IPS DF 4.7 (cell line): ENCODE measurements at regions not wholly inside any gene's neighbourhood (a gene's known extent, or its start where the extent isn't known, plus 50 kb on each side); places are given as distances from the start of the nearest gene placed in this dataset.
"Not testable (repeated sequence)": the region's sequence is repeated elsewhere in the genome, so short reads cannot be mapped to it uniquely, and the experiment has no call there.

ENCODE experiments used
- DNase-seq: peaks from one replicate; pipeline ENCODE4 v3.0.0-alpha.2; 2013; ENCODE audit warnings: low spot score; ENCODE audit errors: extremely low read depth

DNA sequence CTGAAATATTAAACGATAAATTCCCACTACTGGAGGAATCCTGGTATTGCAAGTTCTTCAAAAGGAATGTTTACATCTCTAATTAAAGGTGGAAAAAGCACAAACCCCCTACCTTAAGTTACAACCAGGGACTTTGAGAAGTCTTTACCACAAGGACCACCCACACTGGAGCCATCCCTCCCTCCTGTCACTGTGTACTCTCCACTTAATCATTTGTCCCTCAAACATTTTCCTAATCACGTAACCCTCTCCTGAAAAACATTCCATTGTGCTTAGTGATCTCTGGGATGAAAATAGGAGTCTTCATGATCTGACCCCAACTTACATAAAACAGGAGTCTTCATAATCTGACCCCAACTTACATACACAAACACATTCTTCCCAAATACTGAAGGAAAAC is 85.7 kb downstream of the SUCLG1 start:
- DNase-seq: no peak

DNA sequence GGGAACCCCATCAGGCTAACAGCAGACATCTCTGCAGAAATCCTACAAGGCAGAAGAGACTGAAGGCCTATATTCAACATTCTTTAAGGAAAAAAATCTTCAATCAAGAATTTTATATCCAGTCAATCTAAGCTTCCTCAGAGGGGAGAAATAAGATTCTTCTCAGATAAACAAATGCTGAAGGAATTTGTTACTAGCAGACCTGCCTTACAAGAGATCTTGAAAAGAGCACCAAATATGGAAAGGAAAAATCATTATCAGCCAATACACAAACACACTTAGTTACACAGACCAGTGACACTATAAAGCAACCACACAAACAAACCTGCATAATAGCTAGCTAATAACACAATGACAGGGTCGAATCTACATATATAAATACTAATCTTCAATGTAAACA is 96.5 kb downstream of the SUCLG1 start:
- DNase-seq: no peak

DNA sequence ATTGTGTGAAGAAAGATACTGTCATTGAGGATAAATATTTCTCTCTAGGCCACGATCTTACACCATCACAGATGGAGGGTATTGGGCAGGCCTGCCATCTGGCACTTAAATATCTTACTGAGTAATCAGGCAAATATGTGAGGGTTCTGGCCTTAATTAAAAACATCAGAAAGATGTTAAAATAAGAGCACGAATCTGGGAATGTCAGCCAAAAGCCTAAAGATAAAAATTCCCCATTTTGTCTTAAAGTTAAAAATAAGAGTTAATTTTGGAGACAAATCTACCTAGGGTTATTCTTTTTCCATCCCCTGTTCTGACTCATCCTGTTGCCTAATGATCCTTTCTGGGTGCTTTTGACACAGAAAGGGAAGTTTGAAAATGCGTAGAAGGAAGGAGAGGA is 121.0 kb downstream of the SUCLG1 start:
- DNase-seq: no peak

DNA sequence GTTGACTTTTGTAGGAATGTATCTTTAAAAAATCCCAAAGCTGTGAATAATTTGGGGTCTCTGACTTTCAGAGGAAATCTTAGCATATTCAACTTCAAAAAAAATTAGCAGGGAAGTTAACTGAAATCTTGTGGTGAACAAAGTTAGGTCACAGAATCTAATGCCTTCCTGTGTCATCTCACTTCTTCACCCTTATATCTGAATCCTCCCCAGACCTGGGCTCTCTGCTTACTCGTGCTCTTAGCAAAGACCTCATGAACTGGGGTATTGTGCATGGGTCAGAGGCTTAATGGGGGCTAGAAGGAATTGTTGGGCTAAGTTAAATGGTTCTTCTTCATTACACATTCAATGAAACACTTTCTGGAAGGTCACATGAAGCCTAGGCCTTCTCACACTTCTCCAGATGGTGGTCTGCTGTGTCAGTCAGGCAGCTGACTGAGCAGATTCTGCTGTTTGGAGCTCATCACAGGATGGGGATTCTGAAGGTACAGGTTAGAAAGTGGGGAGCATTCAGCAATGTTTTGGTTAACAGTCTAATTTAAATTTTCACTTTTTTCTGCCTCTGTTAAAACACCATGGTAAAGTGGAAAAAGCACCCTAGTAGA is 131.3 kb downstream of the SUCLG1 start:
- no peak for DNase-seq

DNA sequence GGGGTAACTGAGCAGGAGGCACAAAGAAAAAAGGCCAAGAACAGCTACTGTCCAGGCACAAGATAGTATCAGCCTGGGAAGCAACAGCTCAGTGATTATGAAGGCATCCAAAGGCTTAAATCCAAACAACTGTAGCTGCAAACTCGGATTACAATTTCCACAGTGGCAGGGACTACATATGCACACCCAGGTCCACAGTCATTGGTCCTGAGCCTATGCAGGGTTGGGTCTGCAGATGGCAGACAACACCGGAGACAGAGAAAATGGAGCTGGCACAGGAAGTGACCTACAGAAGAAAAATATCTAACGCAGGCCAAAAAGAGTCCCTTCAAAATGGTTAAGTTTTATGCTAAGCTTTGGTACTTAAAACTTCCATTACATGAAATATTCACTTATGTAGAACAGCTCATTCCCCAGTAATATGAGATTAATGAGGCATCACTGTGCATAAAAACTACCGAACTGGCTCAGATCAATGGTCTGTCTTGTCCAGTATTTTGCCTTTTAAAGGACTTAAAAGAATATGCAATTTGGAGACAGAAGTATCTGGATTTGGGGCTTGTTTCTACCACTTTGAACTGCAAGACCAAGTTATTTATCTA is 132.1 kb downstream of the SUCLG1 start:
- DNase-seq: no peak

DNA sequence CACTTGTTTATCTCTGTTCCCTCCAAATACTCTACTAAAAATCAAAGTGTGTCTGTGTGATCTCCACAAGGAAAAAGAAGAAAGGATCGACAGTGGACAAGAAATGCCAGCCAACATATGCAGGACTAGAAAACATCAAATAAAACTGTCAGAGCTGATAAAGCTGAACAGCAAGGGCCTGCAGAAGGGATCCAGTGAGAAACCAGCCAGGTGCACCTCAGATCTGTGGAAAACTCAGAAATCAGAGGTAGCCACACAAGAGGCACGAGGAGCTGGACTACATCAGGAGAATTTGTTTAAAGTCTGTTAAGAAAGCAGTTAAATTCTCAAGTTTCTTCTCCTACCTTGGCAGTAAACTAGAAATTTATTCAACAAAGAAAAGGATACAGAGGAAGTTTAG is 135.2 kb downstream of the SUCLG1 start:
- DNase-seq: no peak

DNA sequence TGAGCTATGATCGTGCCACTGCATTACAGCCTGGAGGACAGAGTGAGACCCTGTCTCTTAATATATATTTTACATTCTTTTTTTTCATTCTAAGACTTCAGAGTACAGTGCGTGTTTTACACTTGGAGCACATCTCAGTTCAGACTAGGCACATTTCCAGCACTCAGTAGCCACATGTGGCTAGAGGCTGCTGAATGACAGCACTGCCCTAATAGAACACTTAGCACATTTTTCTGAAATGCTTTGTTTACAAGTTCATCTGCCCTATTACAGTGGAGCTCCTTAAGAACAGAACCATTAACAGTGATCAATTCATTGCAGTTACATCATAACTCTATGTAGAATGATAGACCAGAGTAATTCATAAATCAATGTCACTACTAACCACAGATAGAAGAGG is 138.1 kb downstream of the SUCLG1 start:
- DNase-seq: no peak

DNA sequence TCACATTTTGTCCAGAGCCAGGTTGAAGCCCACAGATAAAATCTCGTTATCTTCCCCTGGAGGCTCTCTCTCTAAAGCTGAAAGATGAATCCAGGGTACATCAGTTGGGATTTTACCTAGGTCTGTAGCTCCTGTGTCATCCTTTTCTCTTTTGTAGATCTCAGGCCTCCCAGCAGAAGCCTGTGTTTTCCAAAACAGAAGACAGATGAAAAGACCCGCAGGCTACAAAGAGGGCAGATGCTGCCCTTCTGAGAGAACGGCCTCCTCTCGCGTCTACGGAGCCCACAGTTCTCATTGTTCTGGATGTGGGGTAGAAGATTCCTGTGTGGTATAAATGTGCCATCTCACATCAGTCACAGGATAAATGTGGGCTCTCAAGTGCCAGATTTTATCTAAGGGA is 139.5 kb downstream of the SUCLG1 start:
- no peak for DNase-seq

DNA sequence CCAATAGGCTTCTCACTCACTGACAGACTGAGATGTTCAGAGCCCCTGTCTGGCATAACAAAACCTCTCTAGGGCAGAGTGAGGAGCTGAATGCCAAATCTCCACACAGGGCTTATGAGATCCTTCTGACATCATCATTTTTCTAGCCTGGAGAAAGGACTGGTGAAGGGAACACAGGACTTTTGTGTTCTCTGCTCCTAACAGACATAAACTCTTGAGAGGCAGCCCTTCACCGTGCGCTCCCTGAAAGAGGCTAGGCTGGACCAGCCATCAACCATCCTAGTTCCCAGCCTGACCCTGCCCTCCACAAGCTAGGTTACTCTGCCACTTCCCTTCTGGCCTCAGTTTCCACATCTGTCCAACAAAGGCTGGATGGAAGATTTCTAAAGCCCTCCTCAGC is 141.9 kb downstream of the SUCLG1 start:
- DNase-seq: no peak

DNA sequence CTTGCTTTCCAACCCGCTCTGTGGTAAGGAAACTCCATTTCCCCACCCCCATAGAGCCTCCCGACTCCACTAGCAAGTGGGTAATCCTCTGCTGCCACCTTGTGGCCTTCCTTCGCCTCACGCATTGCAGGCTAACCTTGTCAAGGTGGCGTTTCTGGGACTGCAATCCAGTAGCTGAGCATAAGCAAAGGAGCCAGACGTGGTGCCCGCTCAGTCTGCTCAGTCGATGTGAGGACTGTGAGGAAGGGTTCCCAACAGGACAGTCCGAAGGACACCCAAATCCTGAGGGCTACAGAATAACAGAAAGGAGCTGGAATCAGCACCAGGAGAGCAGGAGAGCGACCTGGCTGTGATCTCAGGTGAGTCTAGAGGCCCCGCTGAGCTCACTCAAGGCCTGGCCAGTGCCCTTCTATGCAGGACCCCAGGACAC is 144.2 kb downstream of the SUCLG1 start:
- peak; percentile 74 for DNase-seq

DNA sequence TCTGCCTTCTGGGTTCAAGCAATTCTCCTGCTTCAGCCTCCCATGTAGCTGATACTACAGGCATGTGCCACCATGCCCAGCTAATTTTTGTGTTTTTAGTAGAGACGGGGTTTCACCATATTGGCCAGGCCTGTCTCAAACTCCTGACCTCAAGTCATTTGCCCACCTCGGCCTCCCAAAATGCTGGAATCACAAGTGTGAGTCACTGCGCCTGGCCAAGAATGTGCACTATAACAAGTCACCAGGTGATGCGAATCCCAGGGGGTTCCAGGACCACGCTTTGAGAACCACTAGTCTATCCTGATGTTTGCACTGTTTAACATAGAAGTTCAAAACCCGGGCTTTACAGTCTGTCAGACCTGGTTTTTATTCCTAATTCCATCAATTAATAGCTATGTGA is 144.8 kb downstream of the SUCLG1 start:
- no peak for DNase-seq

DNA sequence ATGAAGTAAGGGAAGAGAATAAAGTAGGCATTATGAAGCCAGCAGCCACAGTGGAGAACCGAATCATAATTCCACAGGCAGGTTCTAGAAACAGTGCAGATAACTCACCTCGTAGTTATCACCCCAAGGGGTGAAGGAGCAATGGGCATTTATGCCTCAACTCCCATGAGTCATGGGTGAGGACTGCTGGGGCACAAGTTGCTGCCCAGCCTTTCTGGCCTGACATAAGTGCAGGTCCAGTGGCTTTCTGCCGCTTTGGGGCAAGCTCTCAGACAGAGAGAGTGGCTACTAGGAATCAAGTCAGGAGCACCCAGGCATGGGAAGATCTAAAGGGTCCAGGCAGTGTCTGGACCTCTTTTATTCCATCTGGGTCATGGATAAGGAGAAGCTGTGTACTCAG is 149.8 kb downstream of the SUCLG1 start:
- no peak for DNase-seq

DNA sequence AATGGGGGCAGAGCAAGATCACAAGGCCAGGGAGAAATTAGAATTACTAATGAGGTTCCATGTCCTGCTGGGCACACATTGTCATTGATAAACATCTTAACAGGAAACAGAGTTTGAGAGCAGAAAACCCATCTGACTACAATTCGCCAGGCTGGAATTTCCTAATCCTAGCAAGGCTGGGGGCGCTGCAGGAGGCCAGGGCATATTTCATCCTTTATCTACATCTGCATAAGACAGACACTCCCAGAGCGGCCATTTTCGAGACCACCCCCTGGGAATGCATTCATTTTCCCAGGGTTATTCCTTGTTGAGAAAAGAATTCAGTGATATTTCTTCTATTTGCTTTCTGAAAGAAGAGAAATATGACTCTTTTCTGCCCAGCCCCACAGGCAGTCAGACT is 152.7 kb downstream of the SUCLG1 start:
- no peak for DNase-seq

DNA sequence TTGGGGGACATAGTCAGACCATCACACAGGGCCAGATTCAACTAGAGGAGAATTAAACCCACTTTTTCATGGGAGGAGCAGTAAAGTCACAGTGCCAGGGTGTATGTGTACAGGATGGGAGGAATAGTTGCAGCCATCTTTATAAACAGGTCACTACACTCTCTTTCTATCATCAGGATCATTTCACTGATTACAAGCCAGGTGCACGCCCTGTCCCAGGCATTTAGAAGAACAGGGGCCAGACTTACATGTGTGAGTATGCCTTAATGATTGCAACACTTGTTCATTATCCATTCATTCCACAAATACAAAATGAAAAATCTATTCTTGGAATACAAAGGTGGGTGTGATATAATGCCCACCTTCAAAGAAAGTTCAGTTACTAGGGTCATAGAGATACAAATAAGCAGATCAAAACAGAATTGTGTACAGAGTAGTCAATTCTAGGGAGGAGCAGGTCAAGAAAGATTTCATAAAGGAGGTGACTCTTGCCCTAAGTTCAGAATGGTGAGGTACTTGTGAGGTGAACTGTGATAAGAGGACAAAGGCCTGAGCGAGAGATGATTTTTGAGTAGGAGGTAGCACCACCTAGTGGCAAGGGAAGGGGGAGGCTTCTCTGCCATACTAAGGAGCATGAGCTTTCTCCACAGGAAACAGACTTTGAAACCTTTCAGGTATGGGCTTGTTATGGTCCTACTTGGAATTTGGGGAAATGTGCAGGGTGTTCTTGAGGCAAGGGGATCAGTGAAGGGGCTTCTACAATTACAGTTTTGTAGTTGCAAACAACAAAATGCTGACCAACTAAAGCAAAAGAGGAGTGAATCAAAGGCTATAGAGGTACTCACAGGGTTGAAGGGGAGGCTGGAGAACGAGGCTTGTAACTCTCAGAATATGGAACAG is 156.3 kb downstream of the SUCLG1 start:
- DNase-seq: peak; percentile 49

DNA sequence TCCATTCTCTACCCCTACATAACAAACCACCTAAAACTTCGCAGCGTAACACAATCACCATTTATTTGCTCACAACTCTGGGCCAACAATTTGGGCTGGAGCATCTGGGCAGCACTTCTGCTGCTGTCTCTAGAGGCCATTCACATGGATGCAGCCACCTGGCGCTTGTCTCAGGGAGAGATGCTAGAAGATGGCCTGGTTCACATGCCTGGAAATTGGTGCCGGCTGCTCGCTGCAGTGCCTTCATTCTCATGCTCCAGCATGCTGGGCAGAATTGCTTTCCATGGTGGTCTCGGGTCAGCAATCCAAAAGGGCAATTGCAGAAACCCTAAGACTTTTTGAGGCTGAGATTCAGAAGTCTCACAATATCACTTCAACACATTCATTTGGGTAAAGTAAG is 157.4 kb downstream of the SUCLG1 start:
- no peak for DNase-seq

DNA sequence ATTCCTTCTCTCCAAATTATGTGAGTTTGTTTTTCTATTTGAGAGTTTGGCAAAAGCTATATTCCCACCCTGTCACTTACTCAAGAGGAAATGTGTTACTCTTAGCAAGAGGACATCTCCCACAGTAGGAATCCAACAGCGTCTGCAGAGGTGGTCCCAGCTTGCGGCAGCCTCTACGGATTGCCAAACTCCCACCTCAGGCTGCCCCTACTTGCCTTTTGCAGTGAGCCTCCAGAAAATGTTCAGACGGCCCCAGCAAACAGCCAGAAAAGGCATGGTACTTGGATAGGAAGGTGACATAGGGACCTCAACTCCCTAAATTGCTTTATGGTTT is 158.4 kb downstream of the SUCLG1 start:
- no peak for DNase-seq

DNA sequence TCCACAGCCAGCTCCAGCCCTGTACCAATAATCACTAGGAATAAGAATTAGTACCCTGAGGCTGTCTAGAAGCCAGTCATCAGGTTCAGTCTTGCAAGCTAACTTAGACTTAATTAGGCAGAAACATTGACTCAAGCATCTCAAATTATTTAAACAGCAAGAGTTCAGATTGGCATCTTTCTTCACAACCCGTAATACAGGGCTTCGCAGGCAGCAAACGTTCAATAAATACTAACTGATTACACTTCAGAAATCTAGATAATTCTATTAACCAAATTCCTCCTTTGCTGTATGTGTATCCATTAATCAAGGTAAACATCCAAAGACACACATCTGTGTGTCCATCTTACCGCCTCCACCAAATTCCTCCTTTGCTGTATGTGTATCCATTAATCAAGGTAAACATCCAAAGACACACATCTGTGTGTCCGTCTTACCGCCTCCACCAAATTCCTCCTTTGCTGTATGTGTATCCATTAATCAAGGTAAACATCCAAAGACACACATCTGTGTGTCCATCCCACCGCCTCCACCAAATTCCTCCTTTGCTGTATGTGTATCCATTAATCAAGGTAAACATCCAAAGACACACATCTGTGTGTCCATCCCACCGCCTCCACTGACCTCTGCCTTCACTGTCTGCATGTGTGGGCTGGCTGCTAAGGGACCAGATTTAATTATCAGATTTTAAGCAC is 158.9 kb downstream of the SUCLG1 start:
- not testable (repeated sequence) for DNase-seq

DNA sequence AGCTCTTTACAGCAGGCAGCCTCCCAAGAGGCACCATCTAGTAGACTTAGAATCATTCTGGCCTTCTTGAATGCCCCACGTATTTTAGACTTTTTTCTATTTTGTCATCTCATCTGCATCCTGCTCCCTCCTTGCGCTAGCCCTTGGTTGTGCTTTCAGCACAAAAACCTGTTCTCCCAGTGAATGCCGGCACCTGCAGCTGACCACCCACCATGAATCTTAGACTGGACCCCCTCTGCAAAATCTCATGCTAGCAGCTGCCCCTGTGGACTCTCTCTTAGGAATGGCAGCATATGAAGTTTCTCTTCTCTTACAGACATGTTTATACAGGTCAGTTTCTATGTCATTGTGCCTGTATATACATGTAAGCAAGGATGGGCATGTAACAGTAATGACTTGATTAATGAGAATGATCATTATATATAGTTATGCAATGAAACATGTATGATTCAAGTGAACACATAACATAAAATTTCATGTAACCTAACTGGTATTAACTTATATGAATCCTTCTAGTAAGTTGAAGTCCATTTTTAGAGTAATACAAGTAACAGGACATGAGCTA is 159.8 kb downstream of the SUCLG1 start:
- DNase-seq: no peak

DNA sequence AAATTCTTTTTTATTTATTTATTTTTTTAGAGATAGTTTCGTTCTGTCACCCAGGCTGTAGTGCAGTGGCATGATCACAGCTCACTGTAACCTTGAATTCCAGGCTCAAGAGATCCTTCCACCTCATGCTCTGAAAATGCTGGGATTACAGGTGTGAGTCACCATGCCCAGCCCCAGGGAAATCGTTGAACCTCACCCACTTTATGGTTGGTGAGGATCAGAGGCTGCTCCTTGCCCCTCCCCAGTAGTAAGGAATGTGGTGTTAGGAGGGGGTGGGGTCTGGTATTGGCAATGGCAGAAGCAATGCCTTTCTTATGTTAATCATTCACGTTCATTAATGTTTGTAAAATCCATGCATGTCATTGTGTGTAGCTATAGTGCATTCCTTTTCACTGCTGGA is 161.9 kb downstream of the SUCLG1 start:
- no peak for DNase-seq

DNA sequence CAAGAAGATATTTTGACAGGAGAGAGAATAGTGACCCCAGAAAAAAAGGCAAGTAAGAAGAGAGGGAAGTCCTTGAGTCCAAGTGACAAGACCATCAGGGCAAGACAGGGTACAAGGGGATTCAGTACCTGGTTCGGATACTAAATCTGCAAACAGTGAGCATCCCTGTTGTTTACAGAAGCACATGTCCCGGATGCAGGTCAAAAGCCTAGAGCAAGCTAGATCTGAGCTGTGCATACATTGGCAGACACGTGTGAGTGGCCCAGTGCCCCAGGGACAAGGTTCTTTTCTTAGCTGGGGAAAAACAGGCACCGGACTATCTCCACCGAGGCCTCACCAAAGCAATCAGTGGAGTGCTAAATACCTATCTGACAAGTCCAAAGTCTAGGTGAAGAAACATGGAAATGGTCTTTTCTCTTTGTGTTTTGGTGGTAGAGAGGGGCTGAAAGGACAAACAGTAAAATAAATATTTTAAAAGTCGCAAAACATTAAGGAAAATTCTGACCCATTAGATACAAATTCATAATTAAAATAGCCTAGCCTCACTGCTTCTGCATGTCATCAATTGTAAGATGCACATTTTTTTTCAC is 165.2 kb downstream of the SUCLG1 start:
- DNase-seq: no peak

DNA sequence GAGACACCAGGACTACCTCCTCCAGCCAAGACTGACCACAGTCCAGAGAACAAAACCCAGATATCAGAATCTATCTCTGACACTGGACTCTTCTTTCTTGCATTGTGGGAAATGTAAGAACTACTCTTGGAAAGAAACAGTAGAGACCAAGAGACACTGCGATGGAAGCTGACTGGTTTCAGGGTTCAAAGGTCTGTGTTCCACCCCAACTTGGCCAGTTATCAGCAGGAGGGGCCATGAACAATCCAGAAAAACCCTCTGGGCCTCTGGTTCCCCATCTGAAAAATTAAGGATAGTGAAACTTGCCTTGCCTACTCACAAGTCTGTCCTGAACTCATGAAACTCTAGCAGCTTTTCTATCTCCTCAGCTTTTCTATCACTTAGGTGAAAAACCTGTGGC is 166.5 kb downstream of the SUCLG1 start:
- no peak for DNase-seq
